Bronchial epithelial cell (primary cell): ENCODE measurements at regions not wholly inside any gene's neighbourhood (a gene's known extent, or its start where the extent isn't known, plus 50 kb on each side); places are given as distances from the start of the nearest gene placed in this dataset.

Source experiments
- DNase-seq: peaks from one replicate; pipeline ENCODE4 v3.0.0-alpha.2; 2010; ENCODE audit warnings: low read depth
- FAIRE-seq: peaks from 2 replicates; lab custom pipeline; 2011; peaks lifted over from hg19 to GRCh38; lab: Jason Lieb, UNC
- H3K27me3 ChIP-seq: 2 replicates; pipeline ENCODE4 v1.5.1; 2011; ENCODE audit warnings: low read length; ENCODE audit not compliant: control insufficient read depth, insufficient read depth
- H3K36me3 ChIP-seq: 2 replicates; pipeline ENCODE4 v1.5.1; 2011; ENCODE audit warnings: low read length; ENCODE audit not compliant: control insufficient read depth, insufficient read depth
- H3K4me3 ChIP-seq: 2 replicates; pipeline ENCODE4 v1.5.1; 2011; ENCODE audit warnings: mild to moderate bottlenecking, low read depth, low read length, control low read depth
- TF ChIP-seq, protein P1 (sequence below): IDR thresholded peaks from 2 replicates; pipeline ENCODE4 v1.5.1; 2011; ENCODE audit warnings: mild to moderate bottlenecking, moderate library complexity, low read length, control low read depth, inconsistent platforms; ENCODE audit not compliant: insufficient read depth, severe bottlenecking

DNA sequence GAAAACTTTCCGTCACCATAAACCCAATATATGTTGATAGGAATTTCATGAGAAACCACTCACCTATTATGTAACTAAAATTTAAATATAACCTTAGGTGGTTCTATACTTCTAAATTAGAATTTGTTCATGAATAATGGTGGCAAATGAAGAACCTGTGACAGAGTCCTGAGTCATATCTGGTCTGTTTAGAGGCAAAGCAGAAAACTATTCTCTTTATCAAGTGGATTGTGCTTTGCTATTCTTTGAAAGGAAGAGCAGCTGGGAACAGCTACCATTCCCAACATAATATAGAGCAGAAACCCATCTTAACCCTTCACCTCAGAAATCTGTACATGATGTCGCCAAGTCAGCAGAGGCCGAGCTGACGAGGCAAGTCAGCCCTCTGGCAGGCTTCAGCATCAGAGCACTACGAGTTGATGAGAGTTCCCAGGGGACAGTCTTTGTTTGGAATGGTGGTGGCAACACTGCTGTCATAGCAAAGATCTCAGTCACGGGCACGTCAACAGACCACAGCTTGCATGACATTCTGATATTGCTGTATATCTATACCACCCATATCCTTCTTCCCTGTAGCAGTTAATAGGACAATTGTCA, 631.9 kb upstream of the CA10 start:
- Histone ChIP-seq H3K36me3 (no peaks in the 10 kb centered on the region), H3K4me3 (no peak overlapping the region), H3K27me3 (no peaks in the 10 kb centered on the region)
- TF ChIP-seq, protein P1, sequence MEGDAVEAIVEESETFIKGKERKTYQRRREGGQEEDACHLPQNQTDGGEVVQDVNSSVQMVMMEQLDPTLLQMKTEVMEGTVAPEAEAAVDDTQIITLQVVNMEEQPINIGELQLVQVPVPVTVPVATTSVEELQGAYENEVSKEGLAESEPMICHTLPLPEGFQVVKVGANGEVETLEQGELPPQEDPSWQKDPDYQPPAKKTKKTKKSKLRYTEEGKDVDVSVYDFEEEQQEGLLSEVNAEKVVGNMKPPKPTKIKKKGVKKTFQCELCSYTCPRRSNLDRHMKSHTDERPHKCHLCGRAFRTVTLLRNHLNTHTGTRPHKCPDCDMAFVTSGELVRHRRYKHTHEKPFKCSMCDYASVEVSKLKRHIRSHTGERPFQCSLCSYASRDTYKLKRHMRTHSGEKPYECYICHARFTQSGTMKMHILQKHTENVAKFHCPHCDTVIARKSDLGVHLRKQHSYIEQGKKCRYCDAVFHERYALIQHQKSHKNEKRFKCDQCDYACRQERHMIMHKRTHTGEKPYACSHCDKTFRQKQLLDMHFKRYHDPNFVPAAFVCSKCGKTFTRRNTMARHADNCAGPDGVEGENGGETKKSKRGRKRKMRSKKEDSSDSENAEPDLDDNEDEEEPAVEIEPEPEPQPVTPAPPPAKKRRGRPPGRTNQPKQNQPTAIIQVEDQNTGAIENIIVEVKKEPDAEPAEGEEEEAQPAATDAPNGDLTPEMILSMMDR: no peak
- DNase-seq: no peak
- no peak for FAIRE-seq

DNA sequence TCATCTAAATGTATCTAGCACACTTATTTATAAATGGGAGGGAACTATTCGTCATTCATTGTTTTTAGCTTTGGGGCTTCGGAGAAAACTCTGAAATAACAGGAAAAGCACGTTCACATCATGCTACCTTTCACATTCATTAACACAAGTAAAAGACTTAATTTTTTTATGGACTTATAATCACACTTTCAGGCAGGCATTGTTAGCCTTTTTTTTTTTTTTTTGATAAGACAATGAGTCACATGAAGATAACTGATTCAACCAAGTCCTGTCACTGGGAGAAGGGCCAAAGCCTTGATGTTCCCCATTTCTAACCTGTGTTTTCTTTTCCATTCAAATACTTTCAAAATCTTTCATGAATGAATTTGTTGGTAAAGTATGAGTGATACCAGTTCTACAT, 631.3 kb upstream of the CA10 start:
- FAIRE-seq (no peak), DNase-seq (no peak)
- TF ChIP-seq, protein P1: no peak
- Histone ChIP-seq H3K27me3 (no peaks in the 10 kb centered on the region), H3K36me3 (no peaks in the 10 kb centered on the region), H3K4me3 (no peak overlapping the region)

DNA sequence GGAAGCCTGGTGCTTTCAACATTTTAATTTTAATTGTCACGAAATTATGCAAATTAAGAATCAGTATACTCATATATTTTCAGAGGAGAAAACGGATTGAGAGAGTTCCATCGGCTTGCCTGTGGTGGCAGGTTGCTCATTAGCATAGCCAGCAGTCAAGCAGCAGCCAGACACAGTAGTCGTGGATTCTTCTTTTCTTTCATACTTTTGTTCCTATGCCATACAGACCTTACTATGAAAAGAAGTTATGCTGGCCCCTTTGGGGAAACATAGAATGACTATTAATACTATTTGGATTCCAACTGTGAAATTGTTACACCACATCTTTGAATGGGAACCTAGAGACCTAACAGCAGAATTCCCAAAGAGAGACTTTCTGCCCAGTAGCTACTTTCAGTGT, 617.7 kb upstream of the CA10 start:
- no peaks in the 10 kb centered on the region for H3K27me3 ChIP-seq
- H3K4me3 ChIP-seq: no peak overlapping the region
- TF ChIP-seq, protein P1: no peak
- H3K36me3 ChIP-seq: no peaks in the 10 kb centered on the region
- FAIRE-seq (no peak), DNase-seq (no peak)

DNA sequence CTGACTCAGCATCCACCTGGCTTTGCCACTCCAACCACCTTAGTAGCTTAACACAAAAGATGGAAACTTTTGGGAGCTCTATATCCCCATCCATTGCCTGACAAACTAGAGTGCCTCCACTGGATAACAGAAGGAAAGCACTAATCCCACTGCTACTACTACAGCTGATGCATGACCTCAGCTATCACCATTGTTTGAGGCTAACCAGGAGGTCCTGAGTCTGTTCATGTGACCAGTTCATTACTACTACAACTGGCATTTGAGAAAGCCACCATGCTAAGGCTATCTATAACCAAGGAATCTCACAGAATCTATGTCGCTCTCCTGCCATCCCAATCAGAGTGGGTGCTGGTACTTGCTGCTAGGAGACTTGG, 604.3 kb upstream of the CA10 start:
- Histone ChIP-seq H3K36me3 (no peaks in the 10 kb centered on the region), H3K4me3 (no peak overlapping the region), H3K27me3 (no peaks in the 10 kb centered on the region)
- no peak for DNase-seq
- TF ChIP-seq, protein P1: no peak
- no peak for FAIRE-seq

DNA sequence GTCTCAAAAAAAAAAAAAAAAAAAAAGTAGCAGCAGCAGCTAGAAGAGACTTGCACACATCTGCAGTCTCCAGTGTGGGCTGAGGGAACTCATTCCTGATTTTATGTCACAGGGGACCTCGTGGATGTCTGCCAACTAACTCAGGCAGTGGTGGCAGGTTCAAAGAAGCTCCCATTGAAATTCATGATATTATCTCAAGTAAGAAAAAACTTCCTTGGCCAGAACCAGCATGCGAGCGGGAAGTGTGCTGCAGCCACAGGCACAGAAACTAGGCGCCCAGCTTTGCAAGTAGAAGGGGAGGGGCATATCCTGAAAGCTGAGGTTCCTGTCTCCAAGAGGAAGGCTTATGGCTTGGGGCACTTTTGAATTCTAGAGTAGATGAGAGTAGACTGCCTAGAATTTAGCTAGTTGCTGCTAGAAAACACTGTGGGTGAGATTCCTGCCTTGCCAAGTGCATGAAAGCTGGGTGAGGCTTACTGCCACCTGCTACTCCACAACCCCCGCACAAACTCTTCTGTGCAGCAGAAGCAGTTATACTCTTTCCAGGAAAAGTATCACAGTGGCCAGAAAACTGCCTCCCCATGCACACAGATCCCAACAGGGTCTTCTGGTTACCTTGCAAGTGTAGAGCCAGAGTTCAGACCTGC, 603.8 kb upstream of the CA10 start:
- Histone ChIP-seq H3K36me3 (no peaks in the 10 kb centered on the region), H3K4me3 (no peak overlapping the region)
- no peak for FAIRE-seq

More for the DNA sequence above, 603.8 kb upstream of the CA10 start:
- TF ChIP-seq, protein P1: no peak
- H3K27me3 ChIP-seq: no peaks in the 10 kb centered on the region
- no peak for DNase-seq
